GM19395 (cell line): ENCODE measurements at regions not wholly inside any gene's neighbourhood (a gene's known extent, or its start where the extent isn't known, plus 50 kb on each side); places are given as distances from the start of the nearest gene placed in this dataset.
"Not testable (repeated sequence)": the region's sequence is repeated elsewhere in the genome, so short reads cannot be mapped to it uniquely, and the experiment has no call there.

Experiments used
- ATAC-seq: cut with Tn5 transposase; IDR thresholded peaks from one replicate; pipeline ENCODE4 v1.9.1; 2021; ENCODE audit warnings: mild to moderate bottlenecking, moderate library complexity; ENCODE audit not compliant: unreplicated experiment

DNA sequence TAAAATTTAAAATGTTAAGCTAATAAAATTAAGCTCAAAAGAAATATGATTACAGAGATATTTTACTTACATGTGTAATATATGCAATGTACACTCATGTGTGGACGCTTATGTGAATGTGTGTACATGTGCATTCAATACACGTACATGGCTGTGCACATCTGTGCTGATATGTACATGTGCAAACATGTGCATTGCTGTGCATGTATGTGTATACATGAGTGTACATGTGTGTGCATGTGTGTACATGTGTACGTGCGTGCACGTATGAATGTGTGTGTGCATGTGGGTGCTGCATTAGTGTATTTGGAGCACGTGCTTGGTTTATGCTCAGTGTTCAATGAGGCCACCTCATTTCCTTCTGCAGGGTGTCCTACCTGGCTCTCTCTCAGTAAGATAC, 88.2 kb upstream of the TMEM18 start:
- ATAC-seq, result no peak

- ATAC-seq, result no peak
Measured at GRCh38 chr2:763766-764525, 86.7 kb upstream of the TMEM18 start.

DNA sequence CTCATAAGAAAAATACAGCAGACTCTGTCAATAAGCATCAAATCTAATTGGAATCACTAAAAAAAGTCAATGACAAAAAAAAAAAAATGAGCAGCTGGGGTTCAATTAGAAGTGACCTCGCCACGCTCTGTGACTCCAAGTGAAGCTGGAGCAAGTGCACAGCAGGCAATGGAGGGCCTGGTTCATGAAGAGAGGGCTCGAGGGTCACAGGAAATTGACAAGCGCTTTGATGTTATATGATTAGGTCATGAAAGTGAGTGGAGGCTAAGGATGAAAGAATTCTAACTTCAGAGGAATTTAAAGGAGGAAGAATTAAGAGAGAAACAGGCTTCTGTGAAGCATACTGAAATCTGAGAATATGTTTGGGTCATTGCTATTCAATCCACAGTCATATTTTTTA, 85.4 kb upstream of the TMEM18 start:
- ATAC-seq, result no peak

DNA sequence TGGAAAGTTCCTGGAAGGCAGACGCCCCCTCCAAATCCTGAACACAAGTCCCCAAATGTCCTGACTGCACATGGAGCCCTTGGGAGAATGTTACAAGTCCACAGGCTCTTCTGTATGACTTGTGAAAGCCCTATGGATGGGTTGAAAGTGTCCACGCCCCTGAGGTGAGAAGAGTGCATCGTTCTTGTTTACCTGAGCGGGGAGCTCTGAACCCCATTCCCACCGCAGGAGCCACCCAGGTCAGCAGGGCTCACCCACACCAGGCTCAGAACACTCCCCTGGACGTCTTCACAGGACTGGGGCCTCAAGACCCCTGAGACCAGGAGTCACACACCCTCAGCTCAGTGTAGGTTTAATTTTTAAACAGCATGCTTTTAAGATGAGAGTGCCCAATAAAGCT, 84.2 kb upstream of the TMEM18 start:
- ATAC-seq, result no peak

DNA sequence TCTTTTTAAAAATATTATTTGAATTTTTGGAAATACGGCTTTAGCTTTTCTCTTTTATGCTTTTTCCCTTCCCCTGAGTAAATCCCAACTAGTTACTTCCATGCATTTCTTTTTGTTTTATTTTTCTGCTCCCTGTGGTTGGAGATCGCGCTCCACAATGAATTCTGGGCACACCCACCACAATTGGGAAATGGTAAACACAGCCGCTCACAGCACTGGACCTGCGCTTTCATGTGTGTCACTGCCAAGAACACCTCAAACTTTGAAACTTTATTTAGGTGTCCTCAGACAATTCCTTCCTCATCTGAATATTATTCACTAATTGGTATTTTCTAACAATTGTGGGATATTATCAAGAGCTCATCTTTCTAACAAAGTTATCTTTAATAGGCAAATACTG, 82.8 kb upstream of the TMEM18 start:
- ATAC-seq, result no peak

GRCh38 chr2:758073-758820, 81.0 kb upstream of the TMEM18 start:
- ATAC-seq, result no peak

- ATAC-seq, result no peak
Measured at GRCh38 chr2:753123-753522, 75.9 kb upstream of the TMEM18 start.

DNA sequence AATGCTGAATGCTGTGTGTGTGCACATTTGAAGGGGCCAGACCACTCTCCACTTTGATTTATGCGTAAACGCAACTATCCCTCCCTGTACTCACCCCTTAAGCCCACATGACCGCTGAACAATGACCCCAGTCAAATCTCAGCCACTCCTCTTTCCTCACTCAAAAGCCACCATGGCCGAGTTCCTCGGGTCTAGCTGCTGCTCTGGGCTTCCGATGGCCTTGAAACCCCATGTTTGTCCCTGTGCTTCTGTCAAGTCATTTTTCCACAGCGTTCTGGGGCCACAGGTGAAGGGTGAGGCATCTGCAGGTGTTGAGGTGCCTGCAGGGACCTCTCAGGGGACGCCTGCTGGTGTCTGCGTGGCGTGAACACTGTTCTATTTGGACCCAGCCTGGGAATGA, 74.3 kb upstream of the TMEM18 start:
- ATAC-seq, result no peak

GRCh38 chr2:750628-751027, 73.4 kb upstream of the TMEM18 start:
- no peak for ATAC-seq

GRCh38 chr2:747762-748351, 70.7 kb upstream of the TMEM18 start:
- ATAC-seq, result no peak

DNA sequence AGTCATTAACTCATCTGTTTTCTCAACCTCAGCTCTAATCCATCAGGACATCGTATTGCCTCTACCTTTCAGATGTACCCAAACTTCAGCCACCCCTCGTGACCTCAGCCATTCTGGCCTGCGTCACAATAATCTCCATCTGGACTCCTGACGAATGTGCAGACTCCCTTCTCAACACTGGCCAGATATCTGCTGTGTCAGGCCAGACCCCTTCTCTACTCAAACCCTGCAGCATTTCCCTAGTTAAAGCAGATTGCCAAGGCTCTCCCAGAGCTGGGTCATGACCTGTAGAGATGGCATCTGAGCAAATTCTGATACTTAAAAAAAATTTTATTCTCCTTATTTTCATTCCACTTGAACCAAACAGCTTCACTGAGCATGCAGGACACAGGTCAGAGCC, 69.5 kb upstream of the TMEM18 start:
- ATAC-seq, result no peak

DNA sequence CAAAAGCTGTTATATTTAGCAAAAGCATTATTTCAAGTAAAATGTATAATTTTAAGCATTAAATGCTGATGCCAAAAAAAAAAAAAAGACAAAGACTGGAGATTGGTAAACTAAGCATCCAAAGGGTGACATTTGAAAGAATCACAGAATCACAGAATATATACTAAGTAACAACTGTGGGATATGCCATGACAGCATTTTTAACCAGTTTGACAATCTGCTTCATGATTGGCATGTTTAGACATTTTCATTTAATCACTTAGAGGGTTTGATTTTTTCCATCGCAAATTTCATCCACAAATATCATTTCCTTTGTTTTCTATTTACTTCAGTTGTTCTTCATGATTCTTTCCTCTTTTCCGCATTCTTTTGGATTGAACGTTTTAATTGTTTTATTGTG, 66.9 kb upstream of the TMEM18 start:
- no peak for ATAC-seq

- no peak for ATAC-seq
Measured at GRCh38 chr2:742221-742620, 65.0 kb upstream of the TMEM18 start.

DNA sequence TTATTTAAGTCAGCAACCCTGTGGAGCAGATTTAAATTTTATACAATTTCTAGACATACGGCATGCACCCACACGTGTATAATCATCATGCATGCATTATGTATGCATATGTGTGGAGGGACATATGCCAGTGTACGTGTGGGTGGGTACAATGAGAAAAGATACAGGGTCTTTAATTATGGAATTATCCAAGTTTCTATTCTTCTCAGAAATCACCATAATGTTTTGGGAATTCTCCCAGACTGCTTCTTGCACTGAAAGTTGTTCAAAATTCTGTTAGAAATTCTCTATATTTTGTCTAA, 63.9 kb upstream of the TMEM18 start:
- no peak for ATAC-seq

DNA sequence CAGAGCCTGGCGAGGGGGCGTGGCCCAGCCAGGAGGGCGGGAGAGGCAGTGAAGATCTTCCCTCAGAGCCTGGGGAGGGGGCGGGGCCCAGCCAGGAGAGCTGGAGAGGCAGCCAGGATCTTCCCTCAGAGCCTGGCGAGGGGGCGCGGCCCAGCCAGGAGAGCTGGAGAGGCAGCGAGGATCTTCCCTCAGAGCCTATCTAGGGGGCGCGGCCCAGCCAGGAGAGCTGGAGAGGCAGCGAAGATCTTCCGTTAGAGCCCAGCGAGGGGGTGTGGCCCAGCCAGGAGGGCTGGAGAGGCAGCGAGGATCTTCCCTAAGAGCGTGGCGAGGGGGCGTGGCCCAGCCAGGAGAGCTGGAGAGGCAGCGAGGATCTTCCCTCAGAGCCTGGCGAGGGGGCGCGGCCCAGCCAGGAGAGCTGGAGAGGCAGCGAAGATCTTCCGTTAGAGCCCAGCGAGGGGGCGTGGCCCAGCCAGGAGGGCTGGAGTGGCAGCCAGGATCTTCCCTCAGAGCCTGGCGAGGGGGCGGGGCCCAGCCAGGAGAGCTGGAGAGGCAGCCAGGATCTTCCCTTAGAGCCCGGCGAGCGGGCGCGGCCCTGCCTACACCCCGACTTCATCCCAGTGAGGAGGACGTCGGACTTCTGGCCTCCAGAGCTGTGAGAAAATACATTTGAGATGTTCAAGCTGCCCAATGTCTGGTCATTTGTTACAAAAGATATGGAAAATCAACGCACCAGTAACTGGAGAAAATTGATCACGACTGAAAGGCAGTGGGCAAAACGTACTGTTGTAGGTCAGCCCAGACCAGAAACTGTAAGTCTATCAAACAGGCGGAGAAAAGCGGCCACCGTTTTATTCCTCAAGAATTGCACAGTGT, 63.4 kb upstream of the TMEM18 start:
- ATAC-seq, result peak; percentile 63

- not testable (repeated sequence) for ATAC-seq
Measured at GRCh38 chr2:739864-740321, 62.7 kb upstream of the TMEM18 start.

- ATAC-seq, result no peak
Measured at GRCh38 chr2:736939-737338, 59.7 kb upstream of the TMEM18 start.

- peak; percentile 51 for ATAC-seq
Measured at GRCh38 chr2:735670-736218, 58.5 kb upstream of the TMEM18 start.

GRCh38 chr2:734496-734895, 57.3 kb upstream of the TMEM18 start:
- ATAC-seq, result no peak

- ATAC-seq, result no peak
Measured at GRCh38 chr2:733495-733894, 56.3 kb upstream of the TMEM18 start.

- ATAC-seq, result no peak
Measured at GRCh38 chr2:733001-733400, 55.8 kb upstream of the TMEM18 start.
